ENCODE measurements at regions not wholly inside any gene's neighbourhood (a gene's known extent, or its start where the extent isn't known, plus 50 kb on each side); places are given as distances from the start of the nearest gene placed in this dataset.

GRCh38 chr12:93157279-93157678, 220.4 kb upstream of the NUDT4 start:
- no peak for DNase-seq

- no peak for DNase-seq
Measured at GRCh38 chr12:93158065-93158843, 219.5 kb upstream of the NUDT4 start.

GRCh38 chr12:93163260-93164036, 214.3 kb upstream of the NUDT4 start:
- DNase-seq = no peak

GRCh38 chr12:93164103-93164880, 213.4 kb upstream of the NUDT4 start:
- no peak for DNase-seq

- DNase-seq = no peak
Measured at GRCh38 chr12:93165384-93165932, 212.3 kb upstream of the NUDT4 start.

GRCh38 chr12:93166541-93167307, 211.0 kb upstream of the NUDT4 start:
- no peak for DNase-seq

GRCh38 chr12:93167331-93167730, 210.4 kb upstream of the NUDT4 start:
- no peak for DNase-seq

- DNase-seq = peak; percentile 16
Measured at GRCh38 chr12:93167841-93168492, 209.8 kb upstream of the NUDT4 start.

- no peak for DNase-seq
Measured at GRCh38 chr12:93168751-93169150, 209.0 kb upstream of the NUDT4 start.

GRCh38 chr12:93169536-93169935, 208.2 kb upstream of the NUDT4 start:
- no peak for DNase-seq

GRCh38 chr12:93170928-93171327, 206.8 kb upstream of the NUDT4 start:
- no peak for DNase-seq

- DNase-seq = no peak
Measured at GRCh38 chr12:93173178-93173957, 204.4 kb upstream of the NUDT4 start.

GRCh38 chr12:93174048-93174447, 203.7 kb upstream of the NUDT4 start:
- DNase-seq = no peak

GRCh38 chr12:93174473-93174872, 203.3 kb upstream of the NUDT4 start:
- DNase-seq = no peak

GRCh38 chr12:93176165-93176564, 201.6 kb upstream of the NUDT4 start:
- DNase-seq = no peak

- no peak for DNase-seq
Measured at GRCh38 chr12:93176610-93177126, 201.1 kb upstream of the NUDT4 start.

GRCh38 chr12:93177208-93178153, 200.2 kb upstream of the NUDT4 start:
- DNase-seq = no peak

GRCh38 chr12:93178154-93178878, 199.4 kb upstream of the NUDT4 start:
- no peak for DNase-seq

- DNase-seq = no peak
Measured at GRCh38 chr12:93179792-93180191, 197.9 kb upstream of the NUDT4 start.

Measured in stimulated activated CD4-positive, alpha-beta T cell treated with anti-CD3 and anti-CD28 coated beads, Interleukin-4, amount 100 ng/mL, for 1 hour (primary cell).